ENCODE measurements at regions not wholly inside any gene's neighbourhood (a gene's known extent, or its start where the extent isn't known, plus 50 kb on each side); places are given as distances from the start of the nearest gene placed in this dataset.

- no peaks in the 10 kb centered on the region for H3K27me3 ChIP-seq
- H3K36me3 ChIP-seq: no peaks in the 10 kb centered on the region
- no peak overlapping the region for H3K27ac ChIP-seq
- H3K9me3 ChIP-seq (ENCODE audit: low read depth): no peaks in the 10 kb centered on the region
- TF ChIP-seq, protein P1, sequence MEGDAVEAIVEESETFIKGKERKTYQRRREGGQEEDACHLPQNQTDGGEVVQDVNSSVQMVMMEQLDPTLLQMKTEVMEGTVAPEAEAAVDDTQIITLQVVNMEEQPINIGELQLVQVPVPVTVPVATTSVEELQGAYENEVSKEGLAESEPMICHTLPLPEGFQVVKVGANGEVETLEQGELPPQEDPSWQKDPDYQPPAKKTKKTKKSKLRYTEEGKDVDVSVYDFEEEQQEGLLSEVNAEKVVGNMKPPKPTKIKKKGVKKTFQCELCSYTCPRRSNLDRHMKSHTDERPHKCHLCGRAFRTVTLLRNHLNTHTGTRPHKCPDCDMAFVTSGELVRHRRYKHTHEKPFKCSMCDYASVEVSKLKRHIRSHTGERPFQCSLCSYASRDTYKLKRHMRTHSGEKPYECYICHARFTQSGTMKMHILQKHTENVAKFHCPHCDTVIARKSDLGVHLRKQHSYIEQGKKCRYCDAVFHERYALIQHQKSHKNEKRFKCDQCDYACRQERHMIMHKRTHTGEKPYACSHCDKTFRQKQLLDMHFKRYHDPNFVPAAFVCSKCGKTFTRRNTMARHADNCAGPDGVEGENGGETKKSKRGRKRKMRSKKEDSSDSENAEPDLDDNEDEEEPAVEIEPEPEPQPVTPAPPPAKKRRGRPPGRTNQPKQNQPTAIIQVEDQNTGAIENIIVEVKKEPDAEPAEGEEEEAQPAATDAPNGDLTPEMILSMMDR (IDR thresholded peaks at IDR 0.05; ENCODE audit: low read depth, low read length): no peak
- no peaks in the 10 kb centered on the region for H3K4me1 ChIP-seq (ENCODE audit: low read depth)
- no peak overlapping the region for H3K4me3 ChIP-seq
- DNase-seq (ENCODE audit: low read depth in 1 of 2, low spot score in 1 of 2): no peak
These were observed 90.8 kb upstream of the PFN2 start for GRCh38 chr3:150061288-150062024.

- DNase-seq (ENCODE audit: low read depth in 1 of 2, low spot score in 1 of 2): no peak
- H3K9me3 ChIP-seq (ENCODE audit: low read depth): no peaks in the 10 kb centered on the region
- no peaks in the 10 kb centered on the region for H3K36me3 ChIP-seq
- H3K27ac ChIP-seq: no peak overlapping the region
- TF ChIP-seq, protein P1 (IDR thresholded peaks at IDR 0.05; ENCODE audit: low read depth, low read length): no peak
- H3K4me3 ChIP-seq: no peak overlapping the region
- no peaks in the 10 kb centered on the region for H3K4me1 ChIP-seq (ENCODE audit: low read depth)
- no peaks in the 10 kb centered on the region for H3K27me3 ChIP-seq
These were observed 89.0 kb upstream of the PFN2 start for GRCh38 chr3:150059729-150060128.

DNA sequence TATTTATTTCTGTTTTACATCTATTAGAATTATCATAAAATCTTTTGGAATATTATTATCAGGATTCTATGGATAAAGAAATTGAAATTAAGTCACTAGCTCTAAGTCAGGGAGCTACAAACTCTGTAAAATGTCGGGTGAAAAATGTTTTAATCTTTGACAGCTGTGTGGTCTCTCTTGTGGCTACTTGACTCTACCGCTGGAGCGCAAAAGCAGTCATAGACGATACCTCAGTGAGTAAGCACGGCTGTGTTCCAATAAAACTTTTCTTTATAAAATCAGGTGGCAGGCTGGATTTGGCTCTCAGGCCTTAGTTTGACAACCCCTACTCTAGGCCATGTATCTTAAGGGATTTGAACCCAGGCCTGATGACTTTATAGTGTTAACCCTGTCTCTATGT lies 88.5 kb upstream of the PFN2 start:
- no peaks in the 10 kb centered on the region for H3K36me3 ChIP-seq
- DNase-seq (ENCODE audit: low read depth in 1 of 2, low spot score in 1 of 2): no peak
- TF ChIP-seq, protein P1 (IDR thresholded peaks at IDR 0.05; ENCODE audit: low read depth, low read length): no peak

DNA sequence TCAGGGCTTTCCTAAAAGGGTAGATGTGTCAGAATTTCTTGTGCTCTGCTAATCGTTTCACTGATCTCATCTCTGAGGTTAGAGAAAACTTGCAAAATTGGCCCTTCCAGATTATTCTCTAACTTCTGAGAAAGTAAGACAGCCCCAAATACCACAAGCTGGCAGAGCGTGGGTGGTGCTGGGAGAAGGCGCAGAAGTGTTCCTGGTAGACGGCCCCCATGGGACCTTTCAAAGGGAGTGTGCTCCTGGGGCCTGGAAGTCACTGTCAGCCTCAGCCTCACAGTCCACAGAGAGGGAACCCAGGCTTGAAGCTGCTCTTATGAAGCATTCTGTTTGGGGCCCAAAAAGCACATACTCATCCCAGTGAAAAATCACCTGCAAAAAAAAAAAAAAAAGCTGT lies 86.5 kb upstream of the PFN2 start:
- Histone ChIP-seq H3K4me1 (ENCODE audit: low read depth) (no peaks in the 10 kb centered on the region), H3K36me3 (no peaks in the 10 kb centered on the region), H3K27me3 (no peaks in the 10 kb centered on the region), H3K4me3 (no peak overlapping the region), H3K9me3 (ENCODE audit: low read depth) (no peaks in the 10 kb centered on the region), H3K27ac (no peak overlapping the region)
- DNase-seq (ENCODE audit: low read depth in 1 of 2, low spot score in 1 of 2): no peak
- TF ChIP-seq, protein P1 (IDR thresholded peaks at IDR 0.05; ENCODE audit: low read depth, low read length): no peak

More for the DNA sequence above, 88.5 kb upstream of the PFN2 start:
- H3K27ac ChIP-seq: no peak overlapping the region
- H3K27me3 ChIP-seq: no peaks in the 10 kb centered on the region
- H3K9me3 ChIP-seq (ENCODE audit: low read depth): no peaks in the 10 kb centered on the region
- H3K4me3 ChIP-seq: no peak overlapping the region
- no peaks in the 10 kb centered on the region for H3K4me1 ChIP-seq (ENCODE audit: low read depth)

- Histone ChIP-seq H3K27ac (no peak overlapping the region), H3K36me3 (no peaks in the 10 kb centered on the region), H3K4me1 (ENCODE audit: low read depth) (no peaks in the 10 kb centered on the region), H3K27me3 (no peaks in the 10 kb centered on the region), H3K9me3 (ENCODE audit: low read depth) (no peaks in the 10 kb centered on the region), H3K4me3 (no peak overlapping the region)
- TF ChIP-seq, protein P1 (IDR thresholded peaks at IDR 0.05; ENCODE audit: low read depth, low read length): no peak
- DNase-seq (ENCODE audit: low read depth in 1 of 2, low spot score in 1 of 2): no peak
These were observed 84.6 kb upstream of the PFN2 start for GRCh38 chr3:150055332-150055731.

Measured in cardiac muscle cell (in vitro differentiated cells and primary cell).